IMR-90 (cell line): ENCODE measurements at regions not wholly inside any gene's neighbourhood (a gene's known extent, or its start where the extent isn't known, plus 50 kb on each side); places are given as distances from the start of the nearest gene placed in this dataset.

Experiments used
- ATAC-seq: fragments of 200-7000 bp; cut with Tn5 transposase; 2 replicates; pipeline ENCODE4 v1.9.1; 2020; ENCODE audit warnings: low read depth, mild to moderate bottlenecking, moderate library complexity
- BruUV-seq: library from RNA; stranded (reverse); fragments of 400-500 nt; replicated peaks from 2 replicates; lab custom pipeline; 2021; lab: Mats Ljungman, UMichigan
- CTCF ChIA-PET: fragments of 300-600 bp; formaldehyde crosslinking; extraction: SDS; loops from one replicate; lab custom pipeline; 2021; ENCODE audit warnings: antibody characterized with exemption; lab: Yijun Ruan, JAX
- POLR2A ChIA-PET: fragments of 300-600 bp; sonication (Branson Sonifier 250); formaldehyde crosslinking; loops from one replicate; lab custom pipeline; 2022; ENCODE audit warnings: antibody characterized with exemption; ENCODE audit not compliant: unreplicated experiment; lab: Charles Lee
- DNase-seq: peaks from one replicate; pipeline ENCODE4 v3.0.0; 2013
- H2AFZ ChIP-seq: replicated peaks from 2 replicates; pipeline ENCODE3; 2013; ENCODE audit warnings: low read length, mild to moderate bottlenecking; ENCODE audit not compliant: poor library complexity
- H2AK5ac ChIP-seq: 2 replicates; pipeline ENCODE4 v1.6.1; 2013; ENCODE audit warnings: low read depth, low read length, inconsistent platforms
- H2AK9ac ChIP-seq: replicated peaks from 2 replicates; pipeline ENCODE3; 2013; ENCODE audit warnings: mild to moderate bottlenecking, low read depth, low read length, moderate library complexity; ENCODE audit not compliant: poor library complexity
- H2BK120ac ChIP-seq: 2 replicates; pipeline ENCODE4 v1.6.1; 2013; ENCODE audit warnings: low read depth, low read length, inconsistent platforms
- H2BK15ac ChIP-seq: 3 replicates; pipeline ENCODE4 v1.6.1; 2013; ENCODE audit warnings: low read depth, low read length, inconsistent platforms
- H2BK20ac ChIP-seq: 2 replicates; pipeline ENCODE4 v1.6.1; 2013; ENCODE audit warnings: low read depth, mild to moderate bottlenecking, inconsistent platforms, low read length, moderate library complexity
- H2BK5ac ChIP-seq: 2 replicates; pipeline ENCODE4 v1.6.1; 2013; ENCODE audit warnings: mild to moderate bottlenecking, low read depth, low read length, inconsistent platforms; ENCODE audit not compliant: poor library complexity, severe bottlenecking
- H3K14ac ChIP-seq: replicated peaks from 2 replicates; pipeline ENCODE4 v1.6.1; 2013; ENCODE audit warnings: low read depth, low read length, inconsistent platforms
- H3K18ac ChIP-seq: 2 replicates; pipeline ENCODE4 v1.6.1; 2013; ENCODE audit warnings: low read depth, low read length, control low read depth
- H3K23ac ChIP-seq: 2 replicates; pipeline ENCODE4 v1.6.1; 2013; ENCODE audit warnings: low read depth, low read length, inconsistent platforms
- H3K27ac ChIP-seq: 2 replicates; pipeline ENCODE4 v1.5.1; 2013; ENCODE audit warnings: mild to moderate bottlenecking, control low read depth, low read length; ENCODE audit not compliant: insufficient read depth
- H3K27me3 ChIP-seq: 2 replicates; pipeline ENCODE4 v1.6.1; 2013; ENCODE audit warnings: low read length; ENCODE audit not compliant: control insufficient read depth, insufficient read depth
- H3K36me3 ChIP-seq: 2 replicates; pipeline ENCODE4 v1.6.1; 2013; ENCODE audit warnings: low read length, mixed read lengths; ENCODE audit not compliant: control insufficient read depth, insufficient read depth
- H3K4ac ChIP-seq: 2 replicates; pipeline ENCODE4 v1.6.1; 2013; ENCODE audit warnings: low read depth, low read length, inconsistent platforms
- H3K4me1 ChIP-seq: 2 replicates; pipeline ENCODE4 v1.6.1; 2013; ENCODE audit warnings: low read length, mixed read lengths; ENCODE audit not compliant: control insufficient read depth, insufficient read depth
- H3K4me2 ChIP-seq: 2 replicates; pipeline ENCODE4 v1.6.1; 2013; ENCODE audit warnings: low read depth, mild to moderate bottlenecking, control low read depth, low read length, moderate library complexity
- H3K4me3 ChIP-seq: 2 replicates; pipeline ENCODE4 v1.5.1; 2013; ENCODE audit warnings: low read depth, mild to moderate bottlenecking, control low read depth, low read length, moderate library complexity; ENCODE audit not compliant: insufficient read depth
- H3K56ac ChIP-seq: 2 replicates; pipeline ENCODE4 v1.6.1; 2013; ENCODE audit warnings: low read length, inconsistent platforms; ENCODE audit not compliant: insufficient read depth; ENCODE audit errors: extremely low read depth
- H3K79me1 ChIP-seq, 2 experiments: 2 replicates each; pipeline ENCODE4 v1.6.1; 2013; ENCODE audit warnings: low read length in 2 of 2, inconsistent platforms in 1 of 2, low read depth in 1 of 2
- H3K9ac ChIP-seq: 2 replicates; pipeline ENCODE4 v1.6.1; 2013; ENCODE audit warnings: low read depth, low read length, control low read depth
- H3K9me1 ChIP-seq: 2 replicates; pipeline ENCODE4 v1.6.1; 2013; ENCODE audit warnings: low read length, inconsistent platforms; ENCODE audit not compliant: insufficient read depth
- H3K9me3 ChIP-seq: 2 replicates; pipeline ENCODE4 v1.6.1; 2013; ENCODE audit warnings: low read length; ENCODE audit not compliant: control insufficient read depth, insufficient read depth
- H4K20me1 ChIP-seq: 2 replicates; pipeline ENCODE4 v1.6.1; 2013; ENCODE audit warnings: low read length, inconsistent platforms; ENCODE audit not compliant: insufficient read depth
- H4K5ac ChIP-seq: 2 replicates; pipeline ENCODE4 v1.6.1; 2013; ENCODE audit warnings: mild to moderate bottlenecking, low read depth, low read length, control low read depth
- H4K8ac ChIP-seq, 2 experiments: 2 replicates each; pipeline ENCODE4 v1.6.1; 2013; ENCODE audit warnings: low read depth in 2 of 2, low read length in 2 of 2, control low read depth in 1 of 2, inconsistent platforms in 1 of 2
- H4K91ac ChIP-seq: 2 replicates; pipeline ENCODE4 v1.6.1; 2013; ENCODE audit warnings: low read depth, low read length, inconsistent platforms; ENCODE audit not compliant: insufficient read depth
- CHD1 ChIP-seq: IDR thresholded peaks from 2 replicates; pipeline ENCODE4 v1.6.1; 2012; ENCODE audit warnings: low read depth, low read length, improper control_type of control experiment
- ELK1 ChIP-seq: fragments of 150-350 bp; IDR thresholded peaks from 2 replicates; pipeline ENCODE4 v1.6.1; 2016; ENCODE audit warnings: low read depth, mild to moderate bottlenecking, low read length, moderate library complexity, borderline replicate concordance
- NFE2L2 ChIP-seq: fragments of 150-350 bp; IDR thresholded peaks from 2 replicates; pipeline ENCODE4 v1.6.1; 2016; ENCODE audit warnings: low read depth, mild to moderate bottlenecking, low read length
- POLR2A ChIP-seq: IDR thresholded peaks from 2 replicates; pipeline ENCODE4 v1.6.1; 2012; ENCODE audit warnings: mild to moderate bottlenecking, low read depth, low read length
- RAD21 ChIP-seq: IDR thresholded peaks from 2 replicates; pipeline ENCODE4 v1.6.1; 2012; ENCODE audit warnings: low read length, improper control_type of control experiment
- SMC3 ChIP-seq: fragments of 150-350 bp; IDR thresholded peaks from 2 replicates; pipeline ENCODE4 v1.6.1; 2016; ENCODE audit warnings: low read depth, mild to moderate bottlenecking, antibody characterized with exemption, low read length, moderate library complexity
- USF2 ChIP-seq: fragments of 150-350 bp; IDR thresholded peaks from 2 replicates; pipeline ENCODE4 v1.6.1; 2017; ENCODE audit warnings: mild to moderate bottlenecking, antibody characterized with exemption, low read length, low read depth
- WGBS, 2 experiments: methylation state at CpG; one replicate each; pipeline versions ENCODE4 v1.1.5 to v1.1.7; 2013; ENCODE audit warnings: missing lambda C conversion rate in 2 of 2; ENCODE audit not compliant: insufficient read length in 1 of 2; ENCODE audit errors: extremely low coverage in 2 of 2; 5-methylcytosine and 5-hydroxymethylcytosine counted together
- dilution Hi-C: fragments of 300-500 bp; cut with HindIII; formaldehyde crosslinking; loops from one replicate; pipeline ENCODE4 v1.14.3; 2018; ENCODE audit warnings: low sequenced_read_pairs; ENCODE audit not compliant: unreplicated experiment
- in situ Hi-C: fragments of 300-500 bp; cut with MboI; formaldehyde crosslinking; loops from 3 replicates; pipeline ENCODE4 v1.14.3; 2019; ENCODE audit warnings: low sequenced_read_pairs, inconsistent platforms, mixed read lengths
- intact Hi-C: fragments of 100-400 bp; cut with micrococcal nuclease; formaldehyde crosslinking; loops from 2 replicates; pipeline ENCODE4 v1.10.0; 2022

GRCh38 chr9:118809160-118809625 lies 560.0 kb downstream of the BRINP1 start:
- no peak overlapping the region for H3K14ac ChIP-seq
- H3K27ac ChIP-seq = no peak overlapping the region
- H3K36me3 ChIP-seq = no peaks in the 10 kb centered on the region
- H3K4me1 ChIP-seq = no peaks in the 10 kb centered on the region
- peaks cover 12% of the 10 kb centered on the region for H3K9me3 ChIP-seq
- ChIA-PET POLR2A (no interaction called here), CTCF (no interaction called here)
- in situ Hi-C loops (no loop called here), intact Hi-C loops (no loop called here), dilution Hi-C loops (no loop called here)
- H4K20me1 ChIP-seq = no peaks in the 10 kb centered on the region
- H2BK5ac ChIP-seq = no peak overlapping the region
- DNase-seq (no peak), ATAC-seq (no peak)
- no peak overlapping the region for H2BK20ac ChIP-seq
- H3K9ac ChIP-seq = no peak overlapping the region
- H3K79me1 ChIP-seq = no peaks in the 10 kb centered on the region
- H4K5ac ChIP-seq = no peak overlapping the region
- H4K91ac ChIP-seq = no peak overlapping the region
- no peaks in the 10 kb centered on the region for H3K9me1 ChIP-seq
- no peak overlapping the region for H4K8ac ChIP-seq
- WGBS, 2 experiments = 67% methylated on average over 20 of the region's 47 CpGs; no CpG with 5 or more reads in 1 of the 2 experiments
- H2BK120ac ChIP-seq = no peak overlapping the region
- H3K4me2 ChIP-seq = no peak overlapping the region
- no peak overlapping the region for H3K4me3 ChIP-seq
- H3K56ac ChIP-seq = no peak overlapping the region
- H2BK15ac ChIP-seq = no peak overlapping the region
- no peak overlapping the region for H3K23ac ChIP-seq
- H2AK5ac ChIP-seq = no peak overlapping the region
- no TSS peak for BruUV-seq
- H3K4ac ChIP-seq = no peak overlapping the region
- no peak overlapping the region for H2AFZ ChIP-seq
- H2AK9ac ChIP-seq = no peak overlapping the region
- H3K18ac ChIP-seq = no peak overlapping the region
- TF ChIP-seq SMC3 = no peak
- no peak for TF ChIP-seq ELK1
- no peak for TF ChIP-seq POLR2A
- TF ChIP-seq NFE2L2 = no peak
- no peak for TF ChIP-seq RAD21
- TF ChIP-seq CHD1 = no peak
- no peak for TF ChIP-seq USF2
- no peaks in the 10 kb centered on the region for H3K27me3 ChIP-seq
